ENCODE measurements at regions not wholly inside any gene's neighbourhood (a gene's known extent, or its start where the extent isn't known, plus 50 kb on each side); places are given as distances from the start of the nearest gene placed in this dataset.

GRCh38 chr21:16571594-16571993, 841.8 kb downstream of the USP25 start:
- TF ChIP-seq CTCF (IDR thresholded peaks at IDR 0.05) (no peak), POLR2A (IDR thresholded peaks at IDR 0.05) (no peak)
